ENCODE measurements at regions not wholly inside any gene's neighbourhood (a gene's known extent, or its start where the extent isn't known, plus 50 kb on each side); places are given as distances from the start of the nearest gene placed in this dataset.

DNA sequence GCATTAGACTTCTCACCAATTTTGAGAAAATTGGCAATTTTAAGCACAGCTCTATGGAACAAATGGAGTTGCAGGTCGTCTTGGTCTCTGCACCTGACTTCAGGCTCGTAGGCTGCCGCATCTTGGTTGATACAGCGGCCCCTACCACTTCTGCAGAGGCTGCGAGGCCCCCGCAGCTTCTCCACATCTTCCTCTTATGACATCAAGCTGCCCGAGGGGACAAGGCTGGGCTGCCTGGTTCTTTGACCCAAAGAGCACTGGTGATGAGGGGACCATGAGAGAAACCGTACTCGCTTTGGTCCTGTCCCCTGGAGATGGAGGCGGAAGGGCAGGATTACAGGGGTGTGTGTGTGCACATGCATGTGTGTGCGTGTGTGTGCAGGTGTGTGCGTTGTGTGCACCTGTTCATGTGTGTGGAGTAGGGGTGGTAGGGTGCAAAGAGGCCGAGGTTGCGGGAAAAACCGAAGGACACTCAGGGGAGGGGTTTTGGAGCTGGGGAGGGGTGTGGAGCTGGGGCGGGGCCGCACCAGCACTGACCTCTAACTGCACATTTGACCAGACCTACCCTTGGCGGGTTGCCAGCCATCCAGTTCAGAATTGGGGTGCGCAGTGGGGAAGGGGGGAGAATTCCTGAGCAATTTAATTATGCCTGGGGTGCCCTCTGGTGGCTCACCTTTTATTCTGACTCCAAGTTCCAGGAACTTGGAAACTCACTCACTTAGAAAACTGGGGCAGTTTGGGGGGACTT is 65.1 kb upstream of the ARHGEF7 start:
- Histone ChIP-seq H3K4me3 (ENCODE audit: control insufficient read depth in 2 of 3, extremely low read depth in 1 of 3, insufficient read depth in 2 of 3, low read depth in 1 of 3, low read length in 3 of 3) (no peak overlapping the region), H3K9me3 (ENCODE audit: control insufficient read depth, low read depth, low read length) (no peaks in the 10 kb centered on the region), H3K9ac (ENCODE audit: control insufficient read depth, extremely low read depth, insufficient read depth, low read length) (no peak overlapping the region), H3K9me1 (ENCODE audit: control insufficient read depth, extremely low read depth, insufficient read depth, low read length) (no peaks in the 10 kb centered on the region), H4K20me1 (ENCODE audit: control insufficient read depth, extremely low read depth, insufficient read depth, low read length) (no peaks in the 10 kb centered on the region), H3K27me3 (ENCODE audit: control insufficient read depth, extremely low read depth, insufficient read depth, low read length) (no peaks in the 10 kb centered on the region), H3K79me2 (ENCODE audit: control insufficient read depth, insufficient read depth, low read length) (no peaks in the 10 kb centered on the region), H2AFZ (ENCODE audit: control insufficient read depth, low read length) (no peak overlapping the region), H3K27ac (ENCODE audit: control insufficient read depth, insufficient read depth, low read length) (no peak overlapping the region), H3K4me1 (ENCODE audit: control insufficient read depth, extremely low read depth, insufficient read depth, low read length) (no peaks in the 10 kb centered on the region), H3K4me2 (ENCODE audit: control insufficient read depth, extremely low read depth, insufficient read depth, low read depth, low read length) (no peak overlapping the region), H3K36me3 (ENCODE audit: control insufficient read depth in 2 of 2, extremely low read depth in 1 of 2, insufficient read depth in 2 of 2, low read length in 2 of 2) (no peaks in the 10 kb centered on the region)
- DNase-seq (ENCODE audit: low read depth, low spot score), result no peak
- dilution Hi-C loops (cut with MboI; ENCODE audit: extremely low pct_ligation_motif_present, low sequenced_read_pairs), result no loop called here
- TF ChIP-seq EZH2 (IDR thresholded peaks at IDR 0.05; ENCODE audit: low read length), result no peak
- TF ChIP-seq, protein P1, sequence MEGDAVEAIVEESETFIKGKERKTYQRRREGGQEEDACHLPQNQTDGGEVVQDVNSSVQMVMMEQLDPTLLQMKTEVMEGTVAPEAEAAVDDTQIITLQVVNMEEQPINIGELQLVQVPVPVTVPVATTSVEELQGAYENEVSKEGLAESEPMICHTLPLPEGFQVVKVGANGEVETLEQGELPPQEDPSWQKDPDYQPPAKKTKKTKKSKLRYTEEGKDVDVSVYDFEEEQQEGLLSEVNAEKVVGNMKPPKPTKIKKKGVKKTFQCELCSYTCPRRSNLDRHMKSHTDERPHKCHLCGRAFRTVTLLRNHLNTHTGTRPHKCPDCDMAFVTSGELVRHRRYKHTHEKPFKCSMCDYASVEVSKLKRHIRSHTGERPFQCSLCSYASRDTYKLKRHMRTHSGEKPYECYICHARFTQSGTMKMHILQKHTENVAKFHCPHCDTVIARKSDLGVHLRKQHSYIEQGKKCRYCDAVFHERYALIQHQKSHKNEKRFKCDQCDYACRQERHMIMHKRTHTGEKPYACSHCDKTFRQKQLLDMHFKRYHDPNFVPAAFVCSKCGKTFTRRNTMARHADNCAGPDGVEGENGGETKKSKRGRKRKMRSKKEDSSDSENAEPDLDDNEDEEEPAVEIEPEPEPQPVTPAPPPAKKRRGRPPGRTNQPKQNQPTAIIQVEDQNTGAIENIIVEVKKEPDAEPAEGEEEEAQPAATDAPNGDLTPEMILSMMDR (optimal IDR thresholded peaks at IDR 0.05 in 1 of 3, IDR thresholded peaks at IDR 0.05 in 1 of 3, conservative IDR thresholded peaks at IDR 0.05 in 1 of 3; ENCODE audit: extremely low read depth in 1 of 3, insufficient read depth in 2 of 3, low read length in 3 of 3), result peak; percentile 44 to 54 (median 46)
- no peak for FAIRE-seq

DNA sequence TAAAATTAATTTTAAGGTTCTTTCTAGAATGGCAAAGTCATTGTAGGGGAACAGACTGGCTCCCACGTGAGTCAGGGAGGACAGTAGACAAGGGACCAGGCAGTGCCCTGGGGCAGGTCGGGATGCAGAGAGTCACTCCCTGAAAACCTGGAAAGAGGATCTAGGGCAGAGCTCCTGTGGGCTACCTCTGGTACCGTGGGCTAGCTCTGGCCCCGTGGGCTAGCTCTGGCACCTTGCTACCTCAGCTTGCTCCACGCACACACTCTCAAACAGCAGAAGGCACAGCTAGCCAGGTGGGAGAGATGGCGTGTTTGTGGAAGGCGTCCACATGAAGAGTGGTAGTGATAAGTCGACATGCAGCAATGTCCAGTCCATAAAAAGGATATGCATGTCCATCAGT is 66.7 kb upstream of the ARHGEF7 start:
- peaks cover 4% of the 10 kb centered on the region for H3K9me3 ChIP-seq (ENCODE audit: control insufficient read depth, low read depth, low read length)
- TF ChIP-seq EZH2 (IDR thresholded peaks at IDR 0.05; ENCODE audit: low read length), result no peak
- TF ChIP-seq, protein P1 (optimal IDR thresholded peaks at IDR 0.05 in 1 of 3, IDR thresholded peaks at IDR 0.05 in 1 of 3, conservative IDR thresholded peaks at IDR 0.05 in 1 of 3; ENCODE audit: extremely low read depth in 1 of 3, insufficient read depth in 2 of 3, low read length in 3 of 3), result no peak
- no peaks in the 10 kb centered on the region for H3K4me1 ChIP-seq (ENCODE audit: control insufficient read depth, extremely low read depth, insufficient read depth, low read length)
- no peak overlapping the region for H2AFZ ChIP-seq (ENCODE audit: control insufficient read depth, low read length)
- DNase-seq (ENCODE audit: low read depth, low spot score), result no peak
- no peak overlapping the region for H3K27ac ChIP-seq (ENCODE audit: control insufficient read depth, insufficient read depth, low read length)
- no peaks in the 10 kb centered on the region for H3K27me3 ChIP-seq (ENCODE audit: control insufficient read depth, extremely low read depth, insufficient read depth, low read length)
- no peaks in the 10 kb centered on the region for H3K9me1 ChIP-seq (ENCODE audit: control insufficient read depth, extremely low read depth, insufficient read depth, low read length)
- no peaks in the 10 kb centered on the region for H3K79me2 ChIP-seq (ENCODE audit: control insufficient read depth, insufficient read depth, low read length)
- H3K4me2 ChIP-seq (ENCODE audit: control insufficient read depth, extremely low read depth, insufficient read depth, low read depth, low read length), result no peak overlapping the region
- H3K36me3 ChIP-seq (ENCODE audit: control insufficient read depth in 2 of 2, extremely low read depth in 1 of 2, insufficient read depth in 2 of 2, low read length in 2 of 2), result no peaks in the 10 kb centered on the region
- H3K9ac ChIP-seq (ENCODE audit: control insufficient read depth, extremely low read depth, insufficient read depth, low read length), result no peak overlapping the region
- no peaks in the 10 kb centered on the region for H4K20me1 ChIP-seq (ENCODE audit: control insufficient read depth, extremely low read depth, insufficient read depth, low read length)
- FAIRE-seq, result no peak
- dilution Hi-C loops (cut with MboI; ENCODE audit: extremely low pct_ligation_motif_present, low sequenced_read_pairs), result no loop called here
- H3K4me3 ChIP-seq (ENCODE audit: control insufficient read depth in 2 of 3, extremely low read depth in 1 of 3, insufficient read depth in 2 of 3, low read depth in 1 of 3, low read length in 3 of 3), result no peak overlapping the region
